ENCODE measurements at regions not wholly inside any gene's neighbourhood (a gene's known extent, or its start where the extent isn't known, plus 50 kb on each side); places are given as distances from the start of the nearest gene placed in this dataset.

- WGBS, 2 experiments = 95 to 96% methylated on average over 3 of the region's 3 CpGs
- Histone ChIP-seq H3K9me3 (ENCODE audit: control insufficient read depth, low read length) (no peaks in the 10 kb centered on the region), H3K27ac (ENCODE audit: insufficient read depth, low read depth, low read length, poor library complexity, severe bottlenecking) (no peak overlapping the region), H3K4me3 (ENCODE audit: insufficient read depth, low read depth, low read length) (no peak overlapping the region), H3K4me1 (ENCODE audit: control insufficient read depth, insufficient read depth, low read length) (peaks cover 26% of the 10 kb centered on the region), H3K27me3 (ENCODE audit: control insufficient read depth, insufficient read depth, low read length, poor library complexity, severe bottlenecking) (no peaks in the 10 kb centered on the region), H3K36me3 (ENCODE audit: control insufficient read depth, insufficient read depth, low read length) (no peaks in the 10 kb centered on the region)
Observed at GRCh38 chr9:16345902-16346301, 524.6 kb downstream of the BNC2 start.

- Histone ChIP-seq H3K9me3 (ENCODE audit: control insufficient read depth, low read length) (no peaks in the 10 kb centered on the region), H3K4me1 (ENCODE audit: control insufficient read depth, insufficient read depth, low read length) (peaks cover 26% of the 10 kb centered on the region), H3K27me3 (ENCODE audit: control insufficient read depth, insufficient read depth, low read length, poor library complexity, severe bottlenecking) (no peaks in the 10 kb centered on the region), H3K36me3 (ENCODE audit: control insufficient read depth, insufficient read depth, low read length) (no peaks in the 10 kb centered on the region), H3K4me3 (ENCODE audit: insufficient read depth, low read depth, low read length) (no peak overlapping the region), H3K27ac (ENCODE audit: insufficient read depth, low read depth, low read length, poor library complexity, severe bottlenecking) (no peak overlapping the region)
- WGBS, 2 experiments = 96 to 98% methylated on average over 5 of the region's 5 CpGs
Observed at GRCh38 chr9:16347886-16348285, 522.6 kb downstream of the BNC2 start.

- H3K27me3 ChIP-seq (ENCODE audit: control insufficient read depth, insufficient read depth, low read length, poor library complexity, severe bottlenecking) = no peaks in the 10 kb centered on the region
- H3K27ac ChIP-seq (ENCODE audit: insufficient read depth, low read depth, low read length, poor library complexity, severe bottlenecking) = no peak overlapping the region
- H3K9me3 ChIP-seq (ENCODE audit: control insufficient read depth, low read length) = no peaks in the 10 kb centered on the region
- 82% methylated on average over 4 of the region's 4 CpGs for WGBS, 2 experiments
- no peak overlapping the region for H3K4me3 ChIP-seq (ENCODE audit: insufficient read depth, low read depth, low read length)
- H3K36me3 ChIP-seq (ENCODE audit: control insufficient read depth, insufficient read depth, low read length) = no peaks in the 10 kb centered on the region
- H3K4me1 ChIP-seq (ENCODE audit: control insufficient read depth, insufficient read depth, low read length) = peaks cover 23% of the 10 kb centered on the region
Observed at GRCh38 chr9:16348531-16348930, 521.9 kb downstream of the BNC2 start.

GRCh38 chr9:16352251-16352650 lies 518.2 kb downstream of the BNC2 start:
- Histone ChIP-seq H3K9me3 (ENCODE audit: control insufficient read depth, low read length) (no peaks in the 10 kb centered on the region), H3K27me3 (ENCODE audit: control insufficient read depth, insufficient read depth, low read length, poor library complexity, severe bottlenecking) (no peaks in the 10 kb centered on the region), H3K27ac (ENCODE audit: insufficient read depth, low read depth, low read length, poor library complexity, severe bottlenecking) (no peak overlapping the region), H3K4me1 (ENCODE audit: control insufficient read depth, insufficient read depth, low read length) (no peaks in the 10 kb centered on the region), H3K4me3 (ENCODE audit: insufficient read depth, low read depth, low read length) (no peak overlapping the region), H3K36me3 (ENCODE audit: control insufficient read depth, insufficient read depth, low read length) (no peaks in the 10 kb centered on the region)
- 52 to 55% methylated on average over 1 of the region's 1 CpG for WGBS, 2 experiments

GRCh38 chr9:16352791-16353401 lies 517.6 kb downstream of the BNC2 start:
- Histone ChIP-seq H3K9me3 (ENCODE audit: control insufficient read depth, low read length) (no peaks in the 10 kb centered on the region), H3K4me3 (ENCODE audit: insufficient read depth, low read depth, low read length) (no peak overlapping the region), H3K4me1 (ENCODE audit: control insufficient read depth, insufficient read depth, low read length) (no peaks in the 10 kb centered on the region), H3K36me3 (ENCODE audit: control insufficient read depth, insufficient read depth, low read length) (no peaks in the 10 kb centered on the region), H3K27ac (ENCODE audit: insufficient read depth, low read depth, low read length, poor library complexity, severe bottlenecking) (no peak overlapping the region), H3K27me3 (ENCODE audit: control insufficient read depth, insufficient read depth, low read length, poor library complexity, severe bottlenecking) (no peaks in the 10 kb centered on the region)
- WGBS, 2 experiments = 95 to 98% methylated on average over 3 of the region's 3 CpGs

GRCh38 chr9:16356196-16356765 lies 514.2 kb downstream of the BNC2 start:
- no peaks in the 10 kb centered on the region for H3K27me3 ChIP-seq (ENCODE audit: control insufficient read depth, insufficient read depth, low read length, poor library complexity, severe bottlenecking)
- 81 to 85% methylated on average over 8 of the region's 8 CpGs for WGBS, 2 experiments
- H3K9me3 ChIP-seq (ENCODE audit: control insufficient read depth, low read length) = no peaks in the 10 kb centered on the region
- H3K27ac ChIP-seq (ENCODE audit: insufficient read depth, low read depth, low read length, poor library complexity, severe bottlenecking) = no peak overlapping the region
- no peak overlapping the region for H3K4me3 ChIP-seq (ENCODE audit: insufficient read depth, low read depth, low read length)
- H3K4me1 ChIP-seq (ENCODE audit: control insufficient read depth, insufficient read depth, low read length) = no peaks in the 10 kb centered on the region
- H3K36me3 ChIP-seq (ENCODE audit: control insufficient read depth, insufficient read depth, low read length) = no peaks in the 10 kb centered on the region

- H3K27ac ChIP-seq (ENCODE audit: insufficient read depth, low read depth, low read length, poor library complexity, severe bottlenecking) = no peak overlapping the region
- H3K9me3 ChIP-seq (ENCODE audit: control insufficient read depth, low read length) = no peaks in the 10 kb centered on the region
- 93 to 95% methylated on average over 4 of the region's 4 CpGs for WGBS, 2 experiments
- H3K4me3 ChIP-seq (ENCODE audit: insufficient read depth, low read depth, low read length) = no peak overlapping the region
- H3K4me1 ChIP-seq (ENCODE audit: control insufficient read depth, insufficient read depth, low read length) = peaks cover 6% of the 10 kb centered on the region
- no peaks in the 10 kb centered on the region for H3K27me3 ChIP-seq (ENCODE audit: control insufficient read depth, insufficient read depth, low read length, poor library complexity, severe bottlenecking)
- H3K36me3 ChIP-seq (ENCODE audit: control insufficient read depth, insufficient read depth, low read length) = no peaks in the 10 kb centered on the region
Observed at GRCh38 chr9:16357828-16358227, 512.6 kb downstream of the BNC2 start.

- no peak overlapping the region for H3K27ac ChIP-seq (ENCODE audit: insufficient read depth, low read depth, low read length, poor library complexity, severe bottlenecking)
- H3K36me3 ChIP-seq (ENCODE audit: control insufficient read depth, insufficient read depth, low read length) = no peaks in the 10 kb centered on the region
- no peak overlapping the region for H3K4me3 ChIP-seq (ENCODE audit: insufficient read depth, low read depth, low read length)
- 95 to 98% methylated on average over 2 of the region's 2 CpGs for WGBS, 2 experiments
- no peaks in the 10 kb centered on the region for H3K27me3 ChIP-seq (ENCODE audit: control insufficient read depth, insufficient read depth, low read length, poor library complexity, severe bottlenecking)
- H3K4me1 ChIP-seq (ENCODE audit: control insufficient read depth, insufficient read depth, low read length) = peaks cover 6% of the 10 kb centered on the region
- no peaks in the 10 kb centered on the region for H3K9me3 ChIP-seq (ENCODE audit: control insufficient read depth, low read length)
Observed at GRCh38 chr9:16358751-16359150, 511.7 kb downstream of the BNC2 start.

Measured in ectodermal cell (in vitro differentiated cells).